ENCODE measurements at regions not wholly inside any gene's neighbourhood (a gene's known extent, or its start where the extent isn't known, plus 50 kb on each side); places are given as distances from the start of the nearest gene placed in this dataset.

DNA sequence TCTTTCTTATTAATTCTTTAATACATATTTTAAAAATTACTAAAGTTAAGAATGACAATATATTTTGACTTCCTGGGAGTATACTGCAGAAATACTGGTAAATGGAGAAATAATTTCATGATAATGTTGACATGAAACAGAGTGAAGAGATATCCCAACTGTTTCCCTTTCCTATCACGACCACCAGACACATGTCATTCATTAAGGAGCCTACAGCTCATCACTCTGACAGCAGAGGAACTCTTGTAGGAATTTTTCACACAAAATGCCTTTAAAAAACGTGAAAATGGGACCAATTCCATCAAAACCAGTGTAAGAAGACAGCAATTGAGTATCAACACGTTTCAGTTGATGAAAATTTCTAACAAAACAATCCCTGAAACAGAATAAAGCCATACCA lies 172.9 kb upstream of the CPHXL start:
- FAIRE-seq, result no peak
- TF ChIP-seq, protein P1, sequence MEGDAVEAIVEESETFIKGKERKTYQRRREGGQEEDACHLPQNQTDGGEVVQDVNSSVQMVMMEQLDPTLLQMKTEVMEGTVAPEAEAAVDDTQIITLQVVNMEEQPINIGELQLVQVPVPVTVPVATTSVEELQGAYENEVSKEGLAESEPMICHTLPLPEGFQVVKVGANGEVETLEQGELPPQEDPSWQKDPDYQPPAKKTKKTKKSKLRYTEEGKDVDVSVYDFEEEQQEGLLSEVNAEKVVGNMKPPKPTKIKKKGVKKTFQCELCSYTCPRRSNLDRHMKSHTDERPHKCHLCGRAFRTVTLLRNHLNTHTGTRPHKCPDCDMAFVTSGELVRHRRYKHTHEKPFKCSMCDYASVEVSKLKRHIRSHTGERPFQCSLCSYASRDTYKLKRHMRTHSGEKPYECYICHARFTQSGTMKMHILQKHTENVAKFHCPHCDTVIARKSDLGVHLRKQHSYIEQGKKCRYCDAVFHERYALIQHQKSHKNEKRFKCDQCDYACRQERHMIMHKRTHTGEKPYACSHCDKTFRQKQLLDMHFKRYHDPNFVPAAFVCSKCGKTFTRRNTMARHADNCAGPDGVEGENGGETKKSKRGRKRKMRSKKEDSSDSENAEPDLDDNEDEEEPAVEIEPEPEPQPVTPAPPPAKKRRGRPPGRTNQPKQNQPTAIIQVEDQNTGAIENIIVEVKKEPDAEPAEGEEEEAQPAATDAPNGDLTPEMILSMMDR (IDR thresholded peaks at IDR 0.05; ENCODE audit: insufficient read depth, missing control alignments), result no peak

DNA sequence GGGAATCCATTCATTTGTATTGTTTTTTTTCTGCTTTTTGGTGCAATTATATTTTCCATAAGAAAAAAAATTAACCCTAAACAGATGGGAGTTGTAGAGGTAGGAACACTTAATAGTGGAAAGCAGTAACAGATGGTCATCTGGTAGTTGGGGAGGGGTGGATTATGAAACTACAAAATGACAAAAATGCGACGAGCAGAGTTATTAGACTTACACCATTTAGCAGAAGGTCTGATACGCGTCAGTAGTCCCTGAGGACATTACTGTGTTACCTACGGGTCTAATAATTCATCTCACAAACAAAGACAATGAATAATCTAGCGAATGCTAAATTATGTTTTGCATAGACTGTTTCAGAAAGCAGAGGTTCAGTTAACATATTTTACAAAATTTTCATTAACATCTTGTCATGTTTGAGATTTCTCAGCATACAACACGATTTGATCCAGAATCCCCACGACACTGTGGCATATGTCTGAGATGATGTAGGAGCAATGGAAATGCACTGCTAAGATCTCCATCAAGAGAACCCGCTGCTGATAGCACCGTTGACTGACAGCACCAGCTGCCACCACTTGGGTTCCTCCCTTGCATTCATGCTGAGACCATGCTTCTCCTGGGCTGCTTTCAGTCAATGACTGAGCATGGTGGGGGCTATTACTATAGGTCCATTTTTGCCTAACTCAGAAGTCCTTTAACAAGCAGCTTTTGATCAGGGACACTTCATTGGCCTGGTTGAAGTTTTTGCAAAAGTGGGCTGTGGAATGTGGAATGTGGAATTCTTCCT lies 182.2 kb upstream of the CPHXL start:
- TF ChIP-seq, protein P1 (IDR thresholded peaks at IDR 0.05; ENCODE audit: insufficient read depth, missing control alignments), result no peak
- no peak for DNase-seq (ENCODE audit: insufficient read length, low spot score)
- FAIRE-seq, result no peak

More for the DNA sequence above, 172.9 kb upstream of the CPHXL start:
- DNase-seq (ENCODE audit: insufficient read length, low spot score), result no peak

- FAIRE-seq (no peak), DNase-seq (ENCODE audit: insufficient read length, low spot score) (no peak)
- TF ChIP-seq, protein P1 (IDR thresholded peaks at IDR 0.05; ENCODE audit: insufficient read depth, missing control alignments), result no peak
Measured at GRCh38 chr16:75909746-75910145, 183.5 kb upstream of the CPHXL start.

DNA sequence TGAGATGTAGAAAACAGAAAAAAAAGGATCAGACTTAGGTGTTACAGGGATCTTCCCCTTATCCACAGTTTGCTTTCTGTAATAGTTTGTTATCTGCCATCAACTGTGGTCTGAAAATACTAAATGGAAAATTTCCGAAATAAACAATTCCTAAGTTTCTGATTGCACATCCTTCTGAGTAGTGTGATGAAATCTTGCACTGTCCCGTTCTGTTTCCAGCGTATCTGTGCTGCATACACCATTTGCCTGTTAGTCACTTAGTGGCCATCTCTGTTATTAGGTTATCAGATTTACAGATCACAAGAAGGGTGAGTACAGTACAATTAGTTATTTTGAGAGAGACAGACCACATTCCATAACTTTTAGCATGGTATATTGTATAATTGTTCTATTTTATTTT lies 185.6 kb upstream of the CPHXL start:
- DNase-seq (ENCODE audit: insufficient read length, low spot score), result no peak
- TF ChIP-seq, protein P1 (IDR thresholded peaks at IDR 0.05; ENCODE audit: insufficient read depth, missing control alignments), result no peak
- FAIRE-seq, result no peak

DNA sequence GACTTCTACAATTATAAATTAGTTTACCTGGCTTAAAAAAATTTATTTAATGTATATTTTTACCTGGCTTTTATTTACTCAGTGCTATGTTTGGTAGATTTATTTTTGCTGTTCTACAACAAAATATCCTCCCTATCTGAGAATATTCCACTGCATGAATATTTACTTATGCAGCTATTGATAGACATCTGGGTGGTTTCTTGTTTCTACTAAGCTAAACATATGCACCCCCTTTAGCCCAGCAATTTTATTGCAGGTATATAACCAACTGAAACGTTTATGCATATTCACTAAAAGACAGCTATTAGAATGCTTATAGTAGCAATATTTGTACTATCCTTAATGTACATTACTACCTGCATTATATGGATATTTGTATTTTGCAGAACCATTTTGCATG lies 187.7 kb upstream of the CPHXL start:
- TF ChIP-seq, protein P1 (IDR thresholded peaks at IDR 0.05; ENCODE audit: insufficient read depth, missing control alignments), result no peak
- no peak for DNase-seq (ENCODE audit: insufficient read length, low spot score)
- FAIRE-seq, result no peak

GRCh38 chr16:75916451-75916850 lies 190.2 kb upstream of the CPHXL start:
- FAIRE-seq (no peak), DNase-seq (ENCODE audit: insufficient read length, low spot score) (no peak)
- TF ChIP-seq, protein P1 (IDR thresholded peaks at IDR 0.05; ENCODE audit: insufficient read depth, missing control alignments), result no peak

DNA sequence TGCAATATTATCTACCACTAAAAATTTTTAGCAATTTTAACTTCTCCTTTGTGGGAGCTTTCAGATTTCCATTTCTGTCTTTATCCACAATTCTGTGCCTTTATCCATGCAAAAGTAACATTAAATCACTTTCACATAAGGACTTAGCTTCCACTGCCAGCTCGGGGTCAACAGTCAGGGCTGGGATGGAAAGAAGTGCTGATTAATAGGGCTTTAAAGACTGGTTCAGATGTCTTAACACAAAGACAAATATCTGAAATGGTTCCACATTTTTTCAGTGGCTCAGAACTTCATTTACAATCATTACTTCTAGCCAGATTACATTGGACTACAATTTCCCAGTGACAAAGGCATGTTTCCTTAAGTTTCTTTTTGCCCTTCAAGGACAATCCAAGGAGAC lies 191.8 kb upstream of the CPHXL start:
- FAIRE-seq (no peak), DNase-seq (ENCODE audit: insufficient read length, low spot score) (no peak)
- TF ChIP-seq, protein P1 (IDR thresholded peaks at IDR 0.05; ENCODE audit: insufficient read depth, missing control alignments), result no peak
